GM12878 (cell line): ENCODE measurements at regions not wholly inside any gene's neighbourhood (a gene's known extent, or its start where the extent isn't known, plus 50 kb on each side); places are given as distances from the start of the nearest gene placed in this dataset.

Experiments used
- ATAC-seq: fragments of 200-7000 bp; cut with Tn5 transposase; 3 replicates; pipeline ENCODE4 v1.9.1; 2020; ENCODE audit warnings: mild to moderate bottlenecking, moderate library complexity
- BruUV-seq: library from RNA; stranded (reverse); fragments of 400-500 nt; replicated peaks from 2 replicates; lab custom pipeline; 2021; lab: Mats Ljungman, UMichigan
- CTCF ChIA-PET: fragments of 300-600 bp; sonication (Branson Sonifier 250); formaldehyde crosslinking; extraction: SDS; loops from one replicate; lab custom pipeline; 2021; ENCODE audit warnings: inconsistent platforms; lab: Yijun Ruan, JAX
- POLR2A ChIA-PET: fragments of 350-600 bp; formaldehyde crosslinking; extraction: SDS; loops from one replicate; lab custom pipeline; 2021; ENCODE audit warnings: inconsistent platforms; lab: Charles Lee
- RAD21 ChIA-PET: fragments of 300-600 bp; sonication (Branson Sonifier 250); formaldehyde crosslinking; loops from one replicate; lab custom pipeline; 2023; ENCODE audit warnings: antibody characterized with exemption; ENCODE audit not compliant: unreplicated experiment; lab: Charles Lee
- SMC1A ChIA-PET: fragments of 300-600 bp; sonication (Branson Sonifier 250); formaldehyde crosslinking; loops from one replicate; lab custom pipeline; 2023; ENCODE audit not compliant: unreplicated experiment, uncharacterized antibody; lab: Charles Lee
- DNase-seq: peaks from one replicate; pipeline ENCODE4 v3.0.0-alpha.2; 2011; ENCODE audit warnings: low read depth, low spot score
- FAIRE-seq: peaks from 3 replicates; lab custom pipeline; 2011; peaks lifted over from hg19 to GRCh38; lab: Jason Lieb, UNC
- H2AFZ ChIP-seq: 2 replicates; pipeline ENCODE4 v1.6.0; 2011; ENCODE audit warnings: low read depth, low read length, control low read depth; ENCODE audit not compliant: control insufficient read depth
- H3K27ac ChIP-seq: 2 replicates; pipeline ENCODE4 v1.5.1; 2011; ENCODE audit warnings: control low read depth; ENCODE audit not compliant: control insufficient read depth, insufficient read depth
- H3K27me3 ChIP-seq, 2 experiments: replicated peaks in 1 of 2; 2 replicates each; pipeline versions ENCODE4 v1.6.0 to v1.6.1; 2011; ENCODE audit warnings: low read length in 1 of 2; ENCODE audit not compliant: control insufficient read depth in 2 of 2, insufficient read depth in 2 of 2
- H3K36me3 ChIP-seq, 2 experiments: 2 replicates each; pipeline ENCODE4 v1.5.1; 2011; ENCODE audit warnings: low read length in 1 of 2; ENCODE audit not compliant: control insufficient read depth in 2 of 2, insufficient read depth in 2 of 2
- H3K4me1 ChIP-seq: 2 replicates; pipeline ENCODE4 v1.6.1; 2011; ENCODE audit warnings: mild to moderate bottlenecking, low read length, moderate library complexity, mixed read lengths; ENCODE audit not compliant: control insufficient read depth, insufficient read depth
- H3K4me2 ChIP-seq: 2 replicates; pipeline ENCODE4 v1.6.0; 2011; ENCODE audit warnings: control low read depth; ENCODE audit not compliant: control insufficient read depth, insufficient read depth
- H3K4me3 ChIP-seq: fragments of 200-600 bp; sonication (generic); 2 replicates; pipeline ENCODE4 v1.5.1; 2016
- H3K79me2 ChIP-seq: 2 replicates; pipeline ENCODE4 v1.6.0; 2011; ENCODE audit warnings: low read length; ENCODE audit not compliant: control insufficient read depth, insufficient read depth
- H3K9ac ChIP-seq: 2 replicates; pipeline ENCODE4 v1.8.0; 2011; ENCODE audit warnings: low read length, control low read depth, mixed read lengths; ENCODE audit not compliant: control insufficient read depth, insufficient read depth
- H3K9me3 ChIP-seq: replicated peaks from 3 replicates; pipeline ENCODE4 v1.5.1; 2011; ENCODE audit warnings: mild to moderate bottlenecking, low read length; ENCODE audit not compliant: control insufficient read depth, insufficient read depth
- H4K20me1 ChIP-seq: 2 replicates; pipeline ENCODE4 v1.6.0; 2011; ENCODE audit not compliant: control insufficient read depth, insufficient read depth
- CREB1 ChIP-seq: IDR thresholded peaks from 2 replicates; pipeline ENCODE4 v1.6.1; 2012; ENCODE audit warnings: low read depth, mild to moderate bottlenecking, inconsistent platforms
- EZH2 ChIP-seq: IDR thresholded peaks from 2 replicates; pipeline ENCODE4 v1.6.1; 2012; ENCODE audit warnings: low read depth, mild to moderate bottlenecking, control low read depth, inconsistent platforms, low read length, borderline replicate concordance; ENCODE audit not compliant: control insufficient read depth
- MTA3 ChIP-seq: IDR thresholded peaks from 2 replicates; pipeline ENCODE4 v1.6.1; 2012; ENCODE audit warnings: low read length, inconsistent platforms, borderline replicate concordance
- RELA ChIP-seq: fragments of 450-650 bp; IDR thresholded peaks from 2 replicates; pipeline ENCODE4 v1.8.0; 2014; ENCODE audit warnings: borderline replicate concordance; ENCODE audit not compliant: partially characterized antibody
- TCF3 ChIP-seq: IDR thresholded peaks from 2 replicates; pipeline ENCODE4 v1.6.1; 2012; ENCODE audit warnings: low read depth, mild to moderate bottlenecking, low read length, borderline replicate concordance; ENCODE audit not compliant: insufficient read depth
- ZNF24 ChIP-seq: fragments of 450-650 bp; IDR thresholded peaks from 2 replicates; pipeline ENCODE4 v1.6.1; 2017; ENCODE audit warnings: antibody characterized with exemption, mild to moderate bottlenecking
- ZNF384 ChIP-seq: IDR thresholded peaks from 2 replicates; pipeline ENCODE4 v1.6.1; 2012; ENCODE audit warnings: low read depth, mild to moderate bottlenecking, low read length, improper control_type of control experiment, borderline replicate concordance
- ZZZ3 ChIP-seq: IDR thresholded peaks from 2 replicates; pipeline ENCODE4 v1.6.1; 2011; ENCODE audit warnings: low read depth; ENCODE audit not compliant: control insufficient read depth, insufficient read length
- WGBS: methylation state at CpG from one replicate; pipeline ENCODE4 v1.1.6; 2016; ENCODE audit warnings: low lambda C conversion rate; ENCODE audit not compliant: insufficient replicate concordance, insufficient coverage; ENCODE audit errors: missing lambda C conversion rate; 5-methylcytosine and 5-hydroxymethylcytosine counted together
- in situ Hi-C: fragments of 300-500 bp; cut with MboI; formaldehyde crosslinking; loops from 9 replicates; pipeline ENCODE4 v1.14.3; 2018; ENCODE audit warnings: mixed read lengths
- intact Hi-C: fragments of 100-400 bp; cut with micrococcal nuclease; formaldehyde crosslinking; loops from one replicate; pipeline ENCODE4 v1.14.2; 2022; ENCODE audit not compliant: unreplicated experiment
- TF ChIP-seq, protein P1 (sequence below): IDR thresholded peaks from 2 replicates; pipeline ENCODE4 v1.6.1; 2011; ENCODE audit warnings: low read depth, low read length, improper control_type of control experiment, borderline replicate concordance
- TF ChIP-seq, protein P2 (sequence below): IDR thresholded peaks from 2 replicates; pipeline ENCODE4 v1.6.1; 2011; ENCODE audit warnings: borderline replicate concordance, low read depth, mild to moderate bottlenecking, moderate library complexity, mixed read lengths, low read length; ENCODE audit not compliant: insufficient read depth; ENCODE audit errors: extremely low read length
- TF ChIP-seq, protein P3 (sequence below): IDR thresholded peaks from 2 replicates; pipeline ENCODE4 v1.6.1; 2012; ENCODE audit warnings: low read length, inconsistent platforms
- TF ChIP-seq, protein P4 (sequence below): IDR thresholded peaks from 2 replicates; pipeline ENCODE4 v1.6.1; 2011; ENCODE audit warnings: low read depth, mild to moderate bottlenecking, low read length, moderate library complexity, borderline replicate concordance; ENCODE audit errors: extremely low read depth
- TF ChIP-seq, protein P5 (sequence below): IDR thresholded peaks from 2 replicates; pipeline ENCODE4 v1.6.1; 2012; ENCODE audit warnings: improper control_type of control experiment, low read depth, low read length; ENCODE audit not compliant: insufficient replicate concordance

DNA sequence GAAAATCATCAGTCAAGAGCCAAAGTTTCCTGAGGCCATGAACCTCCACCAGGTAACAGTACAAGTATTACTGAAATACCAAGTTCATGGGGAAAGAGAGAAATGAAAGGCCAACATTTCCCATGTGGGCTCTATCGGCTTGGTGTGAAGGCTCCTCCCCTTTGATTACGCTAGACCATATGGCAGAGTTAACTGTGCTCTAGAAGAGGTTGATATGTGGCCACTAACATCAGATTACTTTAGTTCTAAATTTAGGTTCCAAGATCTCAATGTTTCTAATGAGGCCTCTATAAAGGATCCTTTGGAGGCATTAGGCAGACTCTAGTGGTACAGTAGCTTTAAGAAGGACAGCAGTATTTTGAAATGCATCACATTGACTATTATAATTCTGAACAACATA is 127.1 kb downstream of the SEMA6D start (continued):
- TF ChIP-seq TCF3 (no peak), ZNF24 (no peak), ZZZ3 (no peak), RELA (no peak), EZH2 (no peak), MTA3 (no peak), CREB1 (no peak), ZNF384 (no peak)
- TF ChIP-seq, protein P1, sequence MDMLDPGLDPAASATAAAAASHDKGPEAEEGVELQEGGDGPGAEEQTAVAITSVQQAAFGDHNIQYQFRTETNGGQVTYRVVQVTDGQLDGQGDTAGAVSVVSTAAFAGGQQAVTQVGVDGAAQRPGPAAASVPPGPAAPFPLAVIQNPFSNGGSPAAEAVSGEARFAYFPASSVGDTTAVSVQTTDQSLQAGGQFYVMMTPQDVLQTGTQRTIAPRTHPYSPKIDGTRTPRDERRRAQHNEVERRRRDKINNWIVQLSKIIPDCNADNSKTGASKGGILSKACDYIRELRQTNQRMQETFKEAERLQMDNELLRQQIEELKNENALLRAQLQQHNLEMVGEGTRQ: no peak
- TF ChIP-seq, protein P2, sequence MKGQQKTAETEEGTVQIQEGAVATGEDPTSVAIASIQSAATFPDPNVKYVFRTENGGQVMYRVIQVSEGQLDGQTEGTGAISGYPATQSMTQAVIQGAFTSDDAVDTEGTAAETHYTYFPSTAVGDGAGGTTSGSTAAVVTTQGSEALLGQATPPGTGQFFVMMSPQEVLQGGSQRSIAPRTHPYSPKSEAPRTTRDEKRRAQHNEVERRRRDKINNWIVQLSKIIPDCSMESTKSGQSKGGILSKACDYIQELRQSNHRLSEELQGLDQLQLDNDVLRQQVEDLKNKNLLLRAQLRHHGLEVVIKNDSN: no peak
- TF ChIP-seq, all 136 proteins: peak for 0

DNA sequence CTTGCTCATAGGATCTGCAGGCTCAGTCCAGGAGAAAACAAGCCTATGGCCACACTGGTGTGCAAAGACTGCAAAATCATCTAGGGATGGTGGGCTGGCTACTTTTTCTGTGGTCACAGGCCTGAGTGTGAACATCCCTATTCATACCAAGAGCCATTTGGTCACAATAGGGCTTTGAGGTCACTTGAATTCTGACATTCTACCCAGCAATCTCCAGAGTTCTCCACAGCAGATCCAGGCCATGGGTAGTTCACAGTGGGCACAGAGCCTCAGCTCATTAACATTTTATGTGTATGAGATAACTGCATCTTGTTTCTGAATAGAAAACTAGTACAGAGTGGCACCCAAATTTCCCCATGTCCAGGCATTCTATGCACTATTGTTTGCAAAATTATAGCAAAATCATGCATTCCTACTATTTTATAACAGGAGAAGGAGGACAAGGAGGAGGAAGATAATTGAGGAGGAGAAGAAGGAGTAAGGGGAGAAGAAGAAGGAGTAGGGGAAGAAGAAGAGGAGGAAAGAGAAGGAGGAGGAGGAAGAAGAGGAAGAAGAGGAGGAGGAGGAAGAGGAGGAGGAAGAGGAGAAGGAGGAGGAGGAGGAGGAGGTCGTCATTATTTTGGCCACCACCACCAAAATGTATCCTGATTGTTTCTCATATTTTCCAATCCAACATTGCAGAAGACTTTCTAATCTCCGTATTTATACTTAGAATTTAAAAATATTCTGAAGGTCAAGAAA is 129.0 kb downstream of the SEMA6D start:
- Histone ChIP-seq H4K20me1 (no peaks in the 10 kb centered on the region), H3K9me3 (no peaks in the 10 kb centered on the region), H3K27ac (no peak overlapping the region), H3K4me1 (no peaks in the 10 kb centered on the region), H3K4me2 (no peak overlapping the region), H3K27me3 (no peaks in the 10 kb centered on the region), H2AFZ (no peak overlapping the region), H3K4me3 (no peak overlapping the region), H3K9ac (no peak overlapping the region), H3K79me2 (no peaks in the 10 kb centered on the region), H3K36me3 (no peaks in the 10 kb centered on the region)
- DNase-seq (no peak), ATAC-seq (no peak), FAIRE-seq (no peak)
- intact Hi-C loops: no loop called here
- BruUV-seq: no TSS peak
- WGBS: 0% methylated on average over 2 of the region's 2 CpGs
- ChIA-PET POLR2A (no interaction called here), RAD21 (no interaction called here), CTCF (no interaction called here), SMC1A (no interaction called here)
- in situ Hi-C loops: no loop called here
- TF ChIP-seq, protein P3, sequence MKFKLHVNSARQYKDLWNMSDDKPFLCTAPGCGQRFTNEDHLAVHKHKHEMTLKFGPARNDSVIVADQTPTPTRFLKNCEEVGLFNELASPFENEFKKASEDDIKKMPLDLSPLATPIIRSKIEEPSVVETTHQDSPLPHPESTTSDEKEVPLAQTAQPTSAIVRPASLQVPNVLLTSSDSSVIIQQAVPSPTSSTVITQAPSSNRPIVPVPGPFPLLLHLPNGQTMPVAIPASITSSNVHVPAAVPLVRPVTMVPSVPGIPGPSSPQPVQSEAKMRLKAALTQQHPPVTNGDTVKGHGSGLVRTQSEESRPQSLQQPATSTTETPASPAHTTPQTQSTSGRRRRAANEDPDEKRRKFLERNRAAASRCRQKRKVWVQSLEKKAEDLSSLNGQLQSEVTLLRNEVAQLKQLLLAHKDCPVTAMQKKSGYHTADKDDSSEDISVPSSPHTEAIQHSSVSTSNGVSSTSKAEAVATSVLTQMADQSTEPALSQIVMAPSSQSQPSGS: no peak
- TF ChIP-seq, protein P4, sequence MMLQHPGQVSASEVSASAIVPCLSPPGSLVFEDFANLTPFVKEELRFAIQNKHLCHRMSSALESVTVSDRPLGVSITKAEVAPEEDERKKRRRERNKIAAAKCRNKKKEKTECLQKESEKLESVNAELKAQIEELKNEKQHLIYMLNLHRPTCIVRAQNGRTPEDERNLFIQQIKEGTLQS: no peak
- TF ChIP-seq, protein P5, sequence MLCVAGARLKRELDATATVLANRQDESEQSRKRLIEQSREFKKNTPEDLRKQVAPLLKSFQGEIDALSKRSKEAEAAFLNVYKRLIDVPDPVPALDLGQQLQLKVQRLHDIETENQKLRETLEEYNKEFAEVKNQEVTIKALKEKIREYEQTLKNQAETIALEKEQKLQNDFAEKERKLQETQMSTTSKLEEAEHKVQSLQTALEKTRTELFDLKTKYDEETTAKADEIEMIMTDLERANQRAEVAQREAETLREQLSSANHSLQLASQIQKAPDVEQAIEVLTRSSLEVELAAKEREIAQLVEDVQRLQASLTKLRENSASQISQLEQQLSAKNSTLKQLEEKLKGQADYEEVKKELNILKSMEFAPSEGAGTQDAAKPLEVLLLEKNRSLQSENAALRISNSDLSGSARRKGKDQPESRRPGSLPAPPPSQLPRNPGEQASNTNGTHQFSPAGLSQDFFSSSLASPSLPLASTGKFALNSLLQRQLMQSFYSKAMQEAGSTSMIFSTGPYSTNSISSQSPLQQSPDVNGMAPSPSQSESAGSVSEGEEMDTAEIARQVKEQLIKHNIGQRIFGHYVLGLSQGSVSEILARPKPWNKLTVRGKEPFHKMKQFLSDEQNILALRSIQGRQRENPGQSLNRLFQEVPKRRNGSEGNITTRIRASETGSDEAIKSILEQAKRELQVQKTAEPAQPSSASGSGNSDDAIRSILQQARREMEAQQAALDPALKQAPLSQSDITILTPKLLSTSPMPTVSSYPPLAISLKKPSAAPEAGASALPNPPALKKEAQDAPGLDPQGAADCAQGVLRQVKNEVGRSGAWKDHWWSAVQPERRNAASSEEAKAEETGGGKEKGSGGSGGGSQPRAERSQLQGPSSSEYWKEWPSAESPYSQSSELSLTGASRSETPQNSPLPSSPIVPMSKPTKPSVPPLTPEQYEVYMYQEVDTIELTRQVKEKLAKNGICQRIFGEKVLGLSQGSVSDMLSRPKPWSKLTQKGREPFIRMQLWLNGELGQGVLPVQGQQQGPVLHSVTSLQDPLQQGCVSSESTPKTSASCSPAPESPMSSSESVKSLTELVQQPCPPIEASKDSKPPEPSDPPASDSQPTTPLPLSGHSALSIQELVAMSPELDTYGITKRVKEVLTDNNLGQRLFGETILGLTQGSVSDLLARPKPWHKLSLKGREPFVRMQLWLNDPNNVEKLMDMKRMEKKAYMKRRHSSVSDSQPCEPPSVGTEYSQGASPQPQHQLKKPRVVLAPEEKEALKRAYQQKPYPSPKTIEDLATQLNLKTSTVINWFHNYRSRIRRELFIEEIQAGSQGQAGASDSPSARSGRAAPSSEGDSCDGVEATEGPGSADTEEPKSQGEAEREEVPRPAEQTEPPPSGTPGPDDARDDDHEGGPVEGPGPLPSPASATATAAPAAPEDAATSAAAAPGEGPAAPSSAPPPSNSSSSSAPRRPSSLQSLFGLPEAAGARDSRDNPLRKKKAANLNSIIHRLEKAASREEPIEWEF: no peak
